Mucosa of descending colon (tissue), 3 donors: ENCODE measurements at regions not wholly inside any gene's neighbourhood (a gene's known extent, or its start where the extent isn't known, plus 50 kb on each side); places are given as distances from the start of the nearest gene placed in this dataset.

Experiments used
- ATAC-seq: fragments of 200-7000 bp; cut with Tn5 transposase; one replicate; pipeline ENCODE4 v1.9.1; 2020; ENCODE audit warnings: mild to moderate bottlenecking, moderate library complexity
- DNase-seq, 3 donors: peaks; one replicate each; pipeline ENCODE4 v3.0.0-alpha.2; 2020
- H3K36me3 ChIP-seq: fragments of 200-600 bp; one replicate; pipeline ENCODE4 v1.8.0; 2021; ENCODE audit warnings: low read depth, mild to moderate bottlenecking
- H3K4me1 ChIP-seq: fragments of 200-600 bp; one replicate; pipeline ENCODE4 v1.8.0; 2021; ENCODE audit warnings: low read depth, mild to moderate bottlenecking
- H3K4me3 ChIP-seq: fragments of 200-600 bp; one replicate; pipeline ENCODE4 v1.8.0; 2021; ENCODE audit warnings: mild to moderate bottlenecking
- H3K9me3 ChIP-seq: fragments of 200-600 bp; one replicate; pipeline ENCODE4 v1.8.0; 2021; ENCODE audit warnings: mild to moderate bottlenecking
- CTCF ChIP-seq: fragments of 200-600 bp; IDR thresholded peaks from one replicate; pipeline ENCODE4 v1.8.0; 2022; ENCODE audit warnings: antibody characterized with exemption, mild to moderate bottlenecking
- intact Hi-C, 2 donors: fragments of 100-400 bp; cut with DNase I in 1 of 2; cut with micrococcal nuclease in 1 of 2; formaldehyde crosslinking; loops; one replicate each; pipeline versions ENCODE4 v1.11.0 to v1.11.1; 2022; cut with DNase I, micrococcal nuclease
- donor health status: DM: no; HTN: no; CAD: no; lungs with moderate emphysema.
- donor health status: DM: no; HTN: no; CAD: no.
- donor health status: DM: no; HTN: yes; CAD: no.

GRCh38 chr1:187646536-187647107 lies 817.9 kb downstream of the PLA2G4A start:
- DNase-seq (no peak), ATAC-seq (no peak)
- Histone ChIP-seq H3K4me3 (no peak overlapping the region), H3K4me1 (no peaks in the 10 kb centered on the region), H3K36me3 (no peaks in the 10 kb centered on the region), H3K9me3 (peaks cover 14% of the 10 kb centered on the region)
- TF ChIP-seq CTCF: no peak
- intact Hi-C loops: no loop called here

GRCh38 chr1:187648091-187648490 lies 819.3 kb downstream of the PLA2G4A start:
- no peak for DNase-seq

GRCh38 chr1:187654635-187655034 lies 825.9 kb downstream of the PLA2G4A start:
- no peak for ATAC-seq
- no peak for TF ChIP-seq CTCF
- H3K36me3 ChIP-seq: no peaks in the 10 kb centered on the region
- intact Hi-C loops: no loop called here
- H3K4me1 ChIP-seq: no peaks in the 10 kb centered on the region
- no peak overlapping the region for H3K4me3 ChIP-seq
- DNase-seq: no peak
- no peaks in the 10 kb centered on the region for H3K9me3 ChIP-seq

More at GRCh38 chr1:187648091-187648490, 819.3 kb downstream of the PLA2G4A start:
- no peaks in the 10 kb centered on the region for H3K36me3 ChIP-seq
- no peak for TF ChIP-seq CTCF
- H3K9me3 ChIP-seq: peaks cover 6% of the 10 kb centered on the region
- ATAC-seq: no peak
- intact Hi-C loops: no loop called here
- no peak overlapping the region for H3K4me3 ChIP-seq
- no peaks in the 10 kb centered on the region for H3K4me1 ChIP-seq

- H3K4me1 ChIP-seq: no peaks in the 10 kb centered on the region
- ATAC-seq (no peak), DNase-seq (no peak)
- no peaks in the 10 kb centered on the region for H3K9me3 ChIP-seq
- H3K36me3 ChIP-seq: no peaks in the 10 kb centered on the region
- intact Hi-C loops: no loop called here
- H3K4me3 ChIP-seq: no peak overlapping the region
- no peak for TF ChIP-seq CTCF
These were observed 826.4 kb downstream of the PLA2G4A start for GRCh38 chr1:187655104-187655503.

- no peaks in the 10 kb centered on the region for H3K9me3 ChIP-seq
- H3K36me3 ChIP-seq: no peaks in the 10 kb centered on the region
- ATAC-seq (no peak), DNase-seq (no peak)
- intact Hi-C loops: no loop called here
- no peak overlapping the region for H3K4me3 ChIP-seq
- no peaks in the 10 kb centered on the region for H3K4me1 ChIP-seq
- no peak for TF ChIP-seq CTCF
These were observed 836.7 kb downstream of the PLA2G4A start for GRCh38 chr1:187665483-187665882.

GRCh38 chr1:187680823-187681222 lies 852.1 kb downstream of the PLA2G4A start:
- intact Hi-C loops: no loop called here
- no peaks in the 10 kb centered on the region for H3K4me1 ChIP-seq
- DNase-seq (no peak), ATAC-seq (no peak)
- H3K9me3 ChIP-seq: no peaks in the 10 kb centered on the region
- no peaks in the 10 kb centered on the region for H3K36me3 ChIP-seq
- H3K4me3 ChIP-seq: no peak overlapping the region
- no peak for TF ChIP-seq CTCF
